ENCODE measurements at regions not wholly inside any gene's neighbourhood (a gene's known extent, or its start where the extent isn't known, plus 50 kb on each side); places are given as distances from the start of the nearest gene placed in this dataset.

DNA sequence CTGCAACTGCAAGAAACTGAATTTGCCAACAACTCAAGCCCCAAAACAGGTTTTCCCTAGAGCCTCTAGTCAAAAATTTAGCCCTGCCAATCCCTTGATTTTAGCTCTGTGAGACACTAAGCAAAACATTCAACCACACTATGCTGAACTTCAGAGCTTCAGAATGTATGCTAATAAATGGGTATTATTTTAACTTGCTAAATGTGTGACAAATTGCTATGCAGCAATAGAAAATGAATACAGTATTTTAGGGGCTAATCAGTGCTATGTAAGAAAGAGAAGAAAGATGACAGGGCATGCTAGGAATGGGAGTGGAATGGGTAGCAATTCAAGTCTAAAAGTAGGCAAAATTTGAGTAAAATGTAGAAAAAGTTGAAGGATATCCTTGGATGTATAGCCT lies 223.9 kb upstream of the NOL4 start:
- H3K4me1 Mint-ChIP-seq (ENCODE audit: low read depth) = no peaks in the 10 kb centered on the region
- intact Hi-C loops (cut with micrococcal nuclease) = no loop called here

DNA sequence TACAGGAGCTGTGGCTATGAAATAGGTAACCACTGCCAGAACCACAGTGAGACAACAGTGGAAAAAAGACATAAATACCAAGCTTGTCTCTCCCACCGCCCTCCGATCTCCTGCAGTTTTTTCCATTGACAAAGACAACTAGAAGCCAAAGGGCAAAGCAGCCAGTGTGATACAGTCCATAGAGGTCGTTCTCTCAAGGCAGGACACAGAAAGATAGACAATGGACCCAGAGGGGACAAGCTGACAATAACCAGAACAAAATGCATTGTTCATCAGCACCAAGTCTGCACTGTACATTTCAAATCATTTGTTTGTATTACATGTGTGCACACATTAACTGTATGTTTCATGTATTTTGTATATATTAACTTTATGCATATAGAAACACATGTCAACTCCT lies 233.0 kb upstream of the NOL4 start:
- Mint-ChIP-seq H3K27me3 (ENCODE audit: insufficient read depth) (no peaks in the 10 kb centered on the region), H3K9me3 (peaks cover 5% of the 10 kb centered on the region), H3K36me3 (ENCODE audit: low read depth) (no peaks in the 10 kb centered on the region), H3K4me3 (no peak overlapping the region), H3K4me1 (ENCODE audit: low read depth) (no peaks in the 10 kb centered on the region), H3K27ac (no peak overlapping the region)
- intact Hi-C loops (cut with micrococcal nuclease) = no loop called here
- no peak for DNase-seq (ENCODE audit: low spot score)

More for the DNA sequence above, 223.9 kb upstream of the NOL4 start:
- no peak overlapping the region for H3K27ac Mint-ChIP-seq
- no peaks in the 10 kb centered on the region for H3K27me3 Mint-ChIP-seq (ENCODE audit: insufficient read depth)
- no peak for DNase-seq (ENCODE audit: low spot score)
- no peaks in the 10 kb centered on the region for H3K36me3 Mint-ChIP-seq (ENCODE audit: low read depth)
- H3K4me3 Mint-ChIP-seq = no peak overlapping the region
- peaks cover 8% of the 10 kb centered on the region for H3K9me3 Mint-ChIP-seq

DNA sequence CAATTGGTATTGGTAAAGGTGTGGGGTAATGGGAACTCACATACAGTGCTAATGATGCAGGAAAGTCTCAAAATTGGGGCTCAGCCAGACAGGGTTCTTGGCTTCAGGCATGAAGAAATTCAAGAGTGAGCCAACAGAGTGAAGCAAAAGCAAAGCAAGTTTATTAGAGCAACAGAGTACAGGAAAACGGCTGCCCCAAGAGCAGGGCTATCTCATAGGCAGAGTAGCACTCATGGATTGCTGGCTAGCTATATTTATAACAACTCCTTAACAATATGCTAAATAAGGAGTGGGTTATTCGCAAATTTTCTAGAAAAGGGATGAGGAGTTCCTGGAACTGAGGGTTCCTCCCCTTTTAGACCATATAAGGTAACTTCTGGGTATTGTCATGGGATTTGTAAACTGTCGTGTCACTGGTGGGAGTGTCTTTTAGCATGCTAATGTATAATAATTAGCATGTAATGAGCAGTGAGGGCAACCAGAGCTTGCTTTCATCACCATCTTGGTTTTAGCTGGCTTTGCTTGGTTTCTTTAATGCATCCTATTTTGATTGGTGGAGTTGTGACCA lies 233.8 kb upstream of the NOL4 start:
- intact Hi-C loops (cut with micrococcal nuclease) = no loop called here
- Mint-ChIP-seq H3K4me3 (no peak overlapping the region), H3K9me3 (peaks cover 4% of the 10 kb centered on the region), H3K36me3 (ENCODE audit: low read depth) (no peaks in the 10 kb centered on the region), H3K27me3 (ENCODE audit: insufficient read depth) (no peaks in the 10 kb centered on the region), H3K4me1 (ENCODE audit: low read depth) (no peaks in the 10 kb centered on the region), H3K27ac (no peak overlapping the region)
- no peak for DNase-seq (ENCODE audit: low spot score)

DNA sequence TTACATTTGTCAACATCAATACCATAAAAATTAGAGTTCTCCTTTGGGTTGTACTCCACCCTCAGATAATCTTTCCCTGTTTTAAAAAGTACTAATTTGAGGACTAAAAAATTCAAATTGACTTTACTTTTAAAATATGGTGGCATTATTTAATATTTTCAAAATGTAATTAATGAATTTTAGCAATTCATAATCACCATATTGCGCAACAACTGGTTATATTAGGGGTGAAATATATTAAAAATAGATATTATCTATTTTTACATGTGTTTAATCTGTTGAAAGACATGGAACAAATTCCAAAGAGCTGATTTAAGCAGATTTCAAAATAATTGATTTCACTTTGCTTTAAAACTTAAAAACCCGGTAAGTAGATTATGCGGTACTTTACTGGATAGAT lies 236.6 kb upstream of the NOL4 start:
- DNase-seq (ENCODE audit: low spot score) = no peak
- intact Hi-C loops (cut with micrococcal nuclease) = no loop called here

DNA sequence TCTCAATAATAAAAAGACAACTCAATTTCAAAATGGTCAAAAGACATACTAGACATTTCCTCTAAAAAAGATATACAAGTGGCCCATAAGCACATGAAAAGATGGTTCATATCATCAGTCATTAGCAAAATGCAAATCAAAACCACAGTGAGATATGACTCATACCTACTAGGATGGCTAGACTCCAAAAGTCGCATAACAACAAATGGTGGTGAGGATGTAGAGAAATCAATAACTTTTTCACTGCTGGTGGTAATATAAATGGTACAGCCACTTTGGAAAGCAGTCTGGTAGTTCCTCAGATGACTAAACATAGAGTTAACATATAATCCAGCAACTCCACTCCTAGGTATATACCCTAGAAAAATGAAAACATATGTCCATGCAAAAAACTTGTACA lies 242.3 kb upstream of the NOL4 start:
- Mint-ChIP-seq H3K27ac (no peak overlapping the region), H3K36me3 (ENCODE audit: low read depth) (no peaks in the 10 kb centered on the region), H3K9me3 (no peaks in the 10 kb centered on the region), H3K4me1 (ENCODE audit: low read depth) (no peaks in the 10 kb centered on the region), H3K4me3 (no peak overlapping the region), H3K27me3 (ENCODE audit: insufficient read depth) (no peaks in the 10 kb centered on the region)
- intact Hi-C loops (cut with micrococcal nuclease) = no loop called here
- DNase-seq (ENCODE audit: low spot score) = no peak

More for the DNA sequence above, 236.6 kb upstream of the NOL4 start:
- H3K27me3 Mint-ChIP-seq (ENCODE audit: insufficient read depth) = no peaks in the 10 kb centered on the region
- H3K9me3 Mint-ChIP-seq = peaks cover 4% of the 10 kb centered on the region
- no peak overlapping the region for H3K4me3 Mint-ChIP-seq
- H3K36me3 Mint-ChIP-seq (ENCODE audit: low read depth) = no peaks in the 10 kb centered on the region
- H3K4me1 Mint-ChIP-seq (ENCODE audit: low read depth) = no peaks in the 10 kb centered on the region
- H3K27ac Mint-ChIP-seq = no peak overlapping the region

DNA sequence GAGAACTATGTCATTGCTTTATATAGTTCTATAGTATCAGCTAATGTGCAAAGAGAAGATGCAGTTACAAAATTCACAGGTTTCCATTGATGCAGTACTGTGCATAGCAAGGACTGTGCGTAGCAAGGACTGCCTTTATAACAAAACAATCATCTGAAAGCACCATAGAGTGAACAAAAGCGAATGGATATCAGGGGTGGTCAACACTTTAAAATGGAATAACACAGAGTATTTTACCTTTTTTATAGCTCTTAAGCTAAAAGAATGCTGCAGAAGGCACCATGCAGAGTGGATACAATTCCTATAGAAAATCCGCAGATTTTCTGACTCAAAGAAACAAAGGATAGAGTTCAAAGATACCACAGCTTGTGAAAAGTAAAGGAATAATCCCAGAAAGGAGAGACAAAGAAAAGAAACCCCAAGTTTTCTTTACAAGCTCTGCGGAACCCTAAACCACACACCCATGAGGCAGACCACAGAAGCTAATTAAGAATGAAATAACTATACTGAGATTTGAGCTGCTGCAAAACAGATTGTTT lies 229.9 kb upstream of the DTNA start:
- Mint-ChIP-seq H3K27ac (no peak overlapping the region), H3K4me1 (ENCODE audit: low read depth) (no peaks in the 10 kb centered on the region), H3K9me3 (no peaks in the 10 kb centered on the region), H3K27me3 (ENCODE audit: insufficient read depth) (no peaks in the 10 kb centered on the region), H3K36me3 (ENCODE audit: low read depth) (no peaks in the 10 kb centered on the region), H3K4me3 (no peak overlapping the region)
- no peak for DNase-seq (ENCODE audit: low spot score)
- intact Hi-C loops (cut with micrococcal nuclease) = no loop called here

DNA sequence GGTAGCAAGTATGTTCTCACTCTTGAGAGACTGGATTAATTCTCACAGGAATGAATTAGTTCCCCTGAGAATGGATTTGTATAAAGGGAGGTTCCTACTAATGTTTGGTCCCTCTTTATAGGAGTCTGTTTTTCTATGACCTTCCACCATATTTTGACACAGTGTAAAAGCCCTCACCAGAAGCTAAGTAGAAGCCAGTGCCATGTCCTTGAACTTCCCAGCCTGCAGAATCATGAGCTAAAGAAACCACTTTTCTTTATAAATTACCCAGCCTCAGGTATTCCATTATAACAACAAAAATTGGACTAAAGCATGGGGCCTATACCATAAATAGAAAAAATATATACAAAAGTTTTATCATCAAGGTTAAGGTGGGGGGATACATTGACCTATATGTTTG lies 227.9 kb upstream of the DTNA start:
- no peaks in the 10 kb centered on the region for H3K9me3 Mint-ChIP-seq
- no peaks in the 10 kb centered on the region for H3K36me3 Mint-ChIP-seq (ENCODE audit: low read depth)
- no peak overlapping the region for H3K4me3 Mint-ChIP-seq
- no peaks in the 10 kb centered on the region for H3K27me3 Mint-ChIP-seq (ENCODE audit: insufficient read depth)
- no peak overlapping the region for H3K27ac Mint-ChIP-seq
- DNase-seq (ENCODE audit: low spot score) = no peak
- intact Hi-C loops (cut with micrococcal nuclease) = no loop called here
- no peaks in the 10 kb centered on the region for H3K4me1 Mint-ChIP-seq (ENCODE audit: low read depth)

DNA sequence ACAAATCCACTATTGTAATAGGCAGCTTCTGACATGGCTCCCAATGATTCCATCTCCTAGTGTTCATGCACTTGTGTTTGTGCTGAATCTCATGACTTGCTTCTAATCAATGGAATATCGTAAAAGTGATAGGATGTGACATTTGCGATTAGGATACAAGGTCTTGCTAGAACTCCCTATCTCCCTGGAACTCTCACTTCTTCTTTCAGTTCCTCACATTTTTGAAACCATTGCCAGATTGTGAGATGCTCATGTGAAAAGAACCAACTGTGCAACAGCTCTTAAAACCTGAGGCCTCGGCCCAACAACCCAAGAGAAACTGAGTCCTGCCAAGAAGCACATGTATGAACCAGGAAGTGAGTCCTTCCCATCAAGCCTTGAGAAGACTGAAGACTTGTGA lies 226.9 kb upstream of the DTNA start:
- intact Hi-C loops (cut with micrococcal nuclease) = no loop called here
- no peaks in the 10 kb centered on the region for H3K4me1 Mint-ChIP-seq (ENCODE audit: low read depth)

DNA sequence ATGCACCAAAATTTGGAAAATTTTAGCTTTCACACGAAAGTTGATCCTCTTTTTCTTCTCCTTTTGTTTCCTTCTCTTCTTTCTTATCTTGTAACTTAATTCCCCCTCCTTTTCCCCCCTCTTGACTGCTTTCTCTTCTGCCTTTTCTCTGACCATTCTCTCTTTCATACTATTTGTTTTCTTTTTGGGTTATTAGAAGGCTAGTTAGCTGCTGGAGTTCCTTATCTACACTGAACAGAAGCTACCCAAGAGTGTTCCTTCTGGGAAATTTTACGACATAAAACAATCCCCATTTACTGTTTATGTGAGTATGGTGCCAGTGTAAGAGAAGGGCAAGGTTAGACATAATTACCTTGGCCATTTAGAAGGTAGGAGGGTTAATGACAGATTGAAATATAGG lies 218.4 kb upstream of the DTNA start:
- H3K4me3 Mint-ChIP-seq = no peak overlapping the region
- intact Hi-C loops (cut with micrococcal nuclease) = loop anchor here (10.0 kb wide), 1 partner anchor 267 kb away; the partner anchor contains the start of gene NOL4
- H3K36me3 Mint-ChIP-seq (ENCODE audit: low read depth) = no peaks in the 10 kb centered on the region
- no peaks in the 10 kb centered on the region for H3K9me3 Mint-ChIP-seq
- DNase-seq (ENCODE audit: low spot score) = no peak
- no peak overlapping the region for H3K27ac Mint-ChIP-seq
- peaks cover 32% of the 10 kb centered on the region for H3K27me3 Mint-ChIP-seq (ENCODE audit: insufficient read depth)
- H3K4me1 Mint-ChIP-seq (ENCODE audit: low read depth) = peaks cover 4% of the 10 kb centered on the region

More for the DNA sequence above, 226.9 kb upstream of the DTNA start:
- no peak for DNase-seq (ENCODE audit: low spot score)
- no peaks in the 10 kb centered on the region for H3K36me3 Mint-ChIP-seq (ENCODE audit: low read depth)
- no peaks in the 10 kb centered on the region for H3K27me3 Mint-ChIP-seq (ENCODE audit: insufficient read depth)
- H3K4me3 Mint-ChIP-seq = no peak overlapping the region
- no peak overlapping the region for H3K27ac Mint-ChIP-seq
- no peaks in the 10 kb centered on the region for H3K9me3 Mint-ChIP-seq

DNA sequence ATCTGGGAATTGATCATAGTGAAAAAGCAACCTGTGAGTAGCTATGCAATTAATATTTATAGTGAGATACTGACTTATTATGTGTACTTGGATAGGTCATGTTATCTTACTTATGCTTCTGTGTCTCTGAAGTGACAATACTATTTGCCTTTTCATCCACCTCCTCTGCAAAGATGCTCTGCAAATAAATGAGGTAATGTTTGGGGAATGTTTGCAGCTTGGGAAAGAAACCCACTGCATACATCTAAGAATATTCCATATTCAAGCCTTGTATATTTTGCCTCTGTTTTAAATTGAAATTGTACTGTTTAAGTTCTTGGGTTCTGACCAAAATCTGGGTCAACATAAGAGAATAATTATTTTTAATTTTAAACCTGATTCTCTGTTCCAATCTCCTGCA lies 217.4 kb upstream of the DTNA start:
- no peaks in the 10 kb centered on the region for H3K9me3 Mint-ChIP-seq
- no peak overlapping the region for H3K4me3 Mint-ChIP-seq
- H3K4me1 Mint-ChIP-seq (ENCODE audit: low read depth) = peaks cover 4% of the 10 kb centered on the region
- H3K36me3 Mint-ChIP-seq (ENCODE audit: low read depth) = no peaks in the 10 kb centered on the region
- no peak for DNase-seq (ENCODE audit: low spot score)
- intact Hi-C loops (cut with micrococcal nuclease) = loop anchor here (10.0 kb wide), 1 partner anchor 268 kb away; the partner anchor contains the start of gene NOL4
- no peak overlapping the region for H3K27ac Mint-ChIP-seq
- H3K27me3 Mint-ChIP-seq (ENCODE audit: insufficient read depth) = peaks cover 34% of the 10 kb centered on the region

DNA sequence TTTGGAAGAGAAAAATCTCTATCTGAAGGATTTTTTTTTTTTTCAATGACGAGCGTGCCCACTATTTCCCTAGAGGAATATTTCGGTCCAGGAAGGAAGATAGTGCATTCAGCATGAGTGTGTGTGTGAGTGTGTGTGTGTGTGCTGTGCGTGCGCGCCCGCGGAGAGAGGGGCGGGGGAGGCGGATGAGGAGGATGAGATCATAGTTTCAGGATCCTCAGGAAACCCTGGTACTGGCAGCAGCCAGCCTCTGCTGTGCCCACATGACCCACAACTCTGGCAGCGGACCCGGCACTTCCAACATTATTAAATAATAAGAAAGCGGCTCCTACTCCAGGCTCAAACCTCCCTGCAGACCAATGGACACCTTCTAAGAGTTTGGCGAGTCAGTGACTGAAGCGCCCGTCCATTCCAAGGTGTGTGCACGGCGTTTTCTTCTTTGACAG lies 217.0 kb upstream of the DTNA start:
- no peak for DNase-seq (ENCODE audit: low spot score)
- H3K27me3 Mint-ChIP-seq (ENCODE audit: insufficient read depth) = peaks cover 34% of the 10 kb centered on the region

DNA sequence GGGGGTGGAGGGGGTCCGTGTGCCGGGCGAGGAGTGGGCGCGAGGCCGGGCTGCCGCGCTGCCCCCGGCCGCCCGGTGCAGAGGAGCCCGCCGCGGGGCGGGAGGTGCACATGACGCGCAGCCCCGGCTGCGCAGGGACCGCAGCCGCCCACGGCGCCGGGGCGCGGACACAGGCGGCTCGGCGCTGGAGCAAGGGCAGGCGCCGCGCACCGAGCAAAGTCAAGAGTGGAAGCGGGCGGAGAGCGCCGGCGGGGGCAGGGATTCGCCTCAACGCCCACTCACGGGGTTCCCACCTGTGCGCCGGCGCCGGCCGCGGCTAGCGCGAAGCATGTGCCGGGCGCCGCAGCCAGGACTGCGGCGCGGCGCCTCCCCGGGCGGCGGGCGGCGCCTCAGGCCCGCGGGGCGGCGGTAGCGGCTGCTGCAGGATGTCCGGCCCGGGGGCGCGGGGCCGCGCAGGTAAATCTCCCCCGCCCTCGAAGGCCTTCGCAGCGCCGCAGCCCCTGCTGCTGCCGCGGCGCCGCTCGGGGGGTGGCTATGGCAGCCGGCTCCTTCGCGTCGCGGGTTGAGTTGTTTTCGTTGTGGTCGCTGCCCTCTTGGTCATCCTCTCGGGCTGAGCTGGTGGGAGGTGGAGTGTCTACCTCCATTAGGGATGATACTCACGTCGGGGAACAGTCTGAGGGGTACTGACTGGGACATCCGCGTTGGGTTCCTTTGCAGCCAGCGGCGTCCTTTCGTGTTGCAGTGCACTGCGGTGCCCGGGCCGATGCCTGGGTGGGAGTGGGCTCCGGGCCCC lies 216.3 kb upstream of the DTNA start:
- intact Hi-C loops (cut with micrococcal nuclease) = loop anchor here (10.0 kb wide), 1 partner anchor 269 kb away; the partner anchor contains the start of gene NOL4
- Mint-ChIP-seq H3K4me1 (ENCODE audit: low read depth) (peaks cover 4% of the 10 kb centered on the region), H3K27ac (no peak overlapping the region), H3K36me3 (ENCODE audit: low read depth) (no peaks in the 10 kb centered on the region), H3K27me3 (ENCODE audit: insufficient read depth) (peaks cover 34% of the 10 kb centered on the region), H3K4me3 (no peak overlapping the region), H3K9me3 (no peaks in the 10 kb centered on the region)
- DNase-seq (ENCODE audit: low spot score) = no peak

More for the DNA sequence above, 217.0 kb upstream of the DTNA start:
- intact Hi-C loops (cut with micrococcal nuclease) = loop anchor here (10.0 kb wide), 1 partner anchor 268 kb away; the partner anchor contains the start of gene NOL4
- Mint-ChIP-seq H3K4me3 (peak overlapping the region; percentile 31), H3K36me3 (ENCODE audit: low read depth) (no peaks in the 10 kb centered on the region), H3K9me3 (no peaks in the 10 kb centered on the region), H3K4me1 (ENCODE audit: low read depth) (peaks cover 4% of the 10 kb centered on the region), H3K27ac (no peak overlapping the region)

DNA sequence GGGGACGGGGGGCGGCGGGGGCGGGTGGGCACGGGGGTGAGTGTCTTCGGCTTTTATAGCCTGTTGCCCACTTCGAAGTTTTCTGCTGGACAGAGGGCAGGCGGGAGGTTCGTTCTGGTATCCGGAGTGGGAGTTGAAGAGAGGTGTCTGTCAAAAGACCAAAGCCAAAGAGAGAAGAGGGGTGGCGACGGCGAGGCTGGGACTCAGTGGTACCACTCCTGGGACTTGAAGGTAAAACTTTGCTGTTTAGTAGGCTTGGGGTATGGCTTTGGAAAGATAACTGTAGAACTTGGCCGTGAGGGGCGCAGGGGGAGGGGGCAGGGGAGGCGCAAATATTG lies 215.8 kb upstream of the DTNA start:
- Mint-ChIP-seq H3K27me3 (ENCODE audit: insufficient read depth) (peaks cover 34% of the 10 kb centered on the region), H3K4me1 (ENCODE audit: low read depth) (peaks cover 4% of the 10 kb centered on the region), H3K27ac (no peak overlapping the region), H3K4me3 (peak overlapping the region; percentile 33), H3K9me3 (no peaks in the 10 kb centered on the region), H3K36me3 (ENCODE audit: low read depth) (no peaks in the 10 kb centered on the region)
- intact Hi-C loops (cut with micrococcal nuclease) = loop anchor here (10.0 kb wide), 1 partner anchor 270 kb away; the partner anchor contains the start of gene NOL4
- no peak for DNase-seq (ENCODE audit: low spot score)
